SHP77 treated with DMSO at 0.1 percent for 48 hours (cell line): ENCODE measurements at regions not wholly inside any gene's neighbourhood (a gene's known extent, or its start where the extent isn't known, plus 50 kb on each side); places are given as distances from the start of the nearest gene placed in this dataset.
"Not testable (repeated sequence)": the region's sequence is repeated elsewhere in the genome, so short reads cannot be mapped to it uniquely, and the experiment has no call there.

Experiments
- DNase-seq: peaks from one replicate; lab custom pipeline; 2025; lab: John Stamatoyannopoulos, UW

GRCh38 chr1:219350172-219350931, 176.7 kb downstream of the LYPLAL1 start:
- DNase-seq: no peak

DNA sequence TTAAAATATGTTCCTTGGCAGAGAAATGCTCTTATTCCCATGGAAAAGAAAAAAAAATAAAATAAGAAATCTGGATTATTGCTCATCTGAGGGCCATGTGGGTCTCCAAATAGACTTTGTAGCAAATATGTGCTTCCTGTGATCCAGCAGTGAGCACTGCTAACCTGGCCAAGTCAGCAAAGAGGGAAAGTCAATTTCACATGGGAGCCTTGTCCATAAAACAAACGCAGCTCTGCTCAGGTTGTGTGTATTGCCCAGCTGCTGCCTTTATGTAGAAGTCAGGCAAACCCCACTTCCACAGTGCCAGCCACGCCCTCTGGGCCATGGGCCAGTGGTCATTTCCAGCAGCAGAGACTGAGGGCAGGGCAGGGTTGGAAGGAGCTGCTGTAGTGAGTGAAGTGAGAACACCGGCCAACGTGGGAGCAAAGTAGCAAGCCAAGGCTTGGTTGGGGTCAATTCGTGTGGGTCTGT, 174.3 kb downstream of the LYPLAL1 start:
- DNase-seq: peak; percentile 42

GRCh38 chr1:219347376-219347775, 173.7 kb downstream of the LYPLAL1 start:
- no peak for DNase-seq

GRCh38 chr1:219345953-219346352, 172.3 kb downstream of the LYPLAL1 start:
- DNase-seq: no peak

DNA sequence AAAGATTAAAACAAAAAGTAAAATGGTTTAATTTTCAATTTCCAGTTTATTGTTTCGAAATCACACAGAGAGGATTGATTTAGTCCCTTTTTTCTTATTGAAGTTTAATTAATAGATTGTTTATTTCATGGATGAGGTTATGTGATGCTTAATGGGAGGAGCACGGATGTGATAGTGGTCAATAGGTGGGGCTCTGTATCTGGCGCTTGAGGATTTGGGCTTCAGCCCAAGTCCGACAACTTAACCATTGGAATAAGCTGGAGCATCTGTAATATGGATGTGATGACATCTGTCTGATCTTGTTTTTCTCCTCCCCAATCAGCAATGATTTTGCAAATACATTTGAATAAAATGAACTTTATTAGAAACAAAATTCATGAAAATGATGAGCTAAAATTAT, 169.2 kb downstream of the LYPLAL1 start:
- no peak for DNase-seq

- DNase-seq: no peak
Observed at GRCh38 chr1:219340796-219341195, 167.1 kb downstream of the LYPLAL1 start.

- DNase-seq: no peak
Observed at GRCh38 chr1:219339466-219339865, 165.8 kb downstream of the LYPLAL1 start.

- no peak for DNase-seq
Observed at GRCh38 chr1:219337588-219337987, 163.9 kb downstream of the LYPLAL1 start.

- DNase-seq: no peak
Observed at GRCh38 chr1:219333626-219334025, 159.9 kb downstream of the LYPLAL1 start.

DNA sequence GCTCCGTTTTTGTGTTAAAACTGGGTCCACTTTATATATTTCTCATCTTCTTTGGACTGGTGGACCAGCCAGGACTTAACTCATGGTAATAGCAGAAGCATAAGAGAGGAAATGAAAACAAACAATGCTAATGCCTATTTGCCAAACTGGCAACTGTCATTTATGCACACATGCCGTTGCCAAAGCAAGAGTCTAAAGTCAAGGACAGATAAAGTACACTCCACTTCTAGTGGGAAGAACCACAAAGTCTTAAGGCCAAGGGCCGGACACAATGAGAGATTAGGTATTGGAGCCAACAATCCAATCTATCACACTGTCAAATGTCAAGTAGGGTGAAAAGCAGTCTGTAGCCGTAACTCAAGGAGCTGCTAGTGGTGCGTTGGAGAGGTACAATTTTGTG, 157.7 kb downstream of the LYPLAL1 start:
- no peak for DNase-seq

GRCh38 chr1:219330669-219331068, 157.0 kb downstream of the LYPLAL1 start:
- peak; percentile 80 for DNase-seq

DNA sequence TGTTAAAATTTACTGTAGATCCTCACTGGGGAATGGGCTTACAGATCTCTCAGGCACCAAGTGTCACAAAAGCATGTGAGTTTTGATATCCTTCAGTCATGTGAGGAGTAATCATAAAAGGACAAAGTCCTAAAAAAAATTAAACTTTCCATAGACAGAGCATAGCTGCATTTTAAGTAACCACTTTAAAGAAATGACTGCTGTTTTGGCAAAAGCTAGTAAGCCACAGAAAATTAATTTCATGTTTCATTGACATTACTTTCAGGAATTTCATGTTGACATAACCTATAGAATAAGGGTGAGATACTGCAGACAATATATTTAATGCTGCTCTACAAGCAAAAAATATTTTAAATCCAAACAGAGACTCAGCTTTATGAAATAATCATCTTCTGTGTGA, 156.3 kb downstream of the LYPLAL1 start:
- no peak for DNase-seq

DNA sequence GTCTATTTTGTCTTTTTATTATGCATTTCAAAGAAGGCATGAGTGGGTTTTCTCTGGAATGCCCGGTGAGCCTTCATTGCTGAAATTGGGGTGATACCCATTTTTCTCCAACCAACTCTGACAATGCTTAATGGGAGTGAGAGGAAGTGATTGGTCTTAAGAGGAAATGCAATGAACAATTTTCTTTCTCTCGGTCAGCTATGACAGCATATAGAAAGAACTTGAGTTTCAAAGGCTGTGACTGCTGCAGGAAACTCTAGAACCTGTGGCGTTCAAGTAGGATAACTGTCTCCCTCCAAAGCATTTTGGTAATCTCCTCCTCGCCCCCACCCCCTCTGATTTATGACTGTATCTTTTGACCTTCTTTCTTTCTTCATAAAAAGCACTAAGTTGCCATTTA, 155.9 kb downstream of the LYPLAL1 start:
- no peak for DNase-seq

GRCh38 chr1:219326843-219327242, 153.2 kb downstream of the LYPLAL1 start:
- DNase-seq: no peak

- DNase-seq: no peak
Observed at GRCh38 chr1:219325368-219325742, 151.7 kb downstream of the LYPLAL1 start.

DNA sequence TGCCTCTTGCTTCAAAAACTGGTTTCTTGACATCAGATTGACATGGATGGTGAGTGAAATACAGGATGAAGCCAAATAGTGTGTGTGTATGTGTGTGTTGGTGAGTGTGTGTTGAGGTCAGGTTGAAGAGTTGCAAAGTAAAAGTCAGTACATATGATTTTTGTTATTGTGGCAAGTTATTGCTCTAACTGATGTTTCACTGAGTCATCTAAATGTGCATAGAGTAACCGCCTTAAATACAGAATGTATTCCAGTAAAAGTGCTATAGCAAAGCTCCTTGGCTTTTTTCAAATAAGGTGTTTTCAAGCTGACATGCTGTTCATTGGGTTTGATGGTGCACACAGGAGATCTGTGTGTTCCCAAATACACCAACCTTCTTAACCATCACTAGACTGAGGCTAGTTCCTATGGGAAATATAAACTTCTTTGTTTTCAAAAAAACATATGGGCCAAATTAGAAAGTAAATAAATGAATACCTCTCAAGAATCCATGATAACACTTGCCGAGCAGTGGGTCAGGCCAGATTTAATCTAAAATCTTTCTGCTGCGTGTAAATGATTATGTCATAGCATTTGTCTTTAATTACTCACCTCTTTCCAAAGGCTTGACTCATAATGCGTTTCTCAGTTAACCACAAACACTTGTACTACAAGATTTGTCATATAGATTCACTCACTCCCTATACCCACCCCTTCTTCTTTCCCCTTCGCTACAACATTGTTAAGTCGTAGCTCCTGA, 151.1 kb downstream of the LYPLAL1 start:
- no peak for DNase-seq

- DNase-seq: no peak
Observed at GRCh38 chr1:219324171-219324570, 150.5 kb downstream of the LYPLAL1 start.

DNA sequence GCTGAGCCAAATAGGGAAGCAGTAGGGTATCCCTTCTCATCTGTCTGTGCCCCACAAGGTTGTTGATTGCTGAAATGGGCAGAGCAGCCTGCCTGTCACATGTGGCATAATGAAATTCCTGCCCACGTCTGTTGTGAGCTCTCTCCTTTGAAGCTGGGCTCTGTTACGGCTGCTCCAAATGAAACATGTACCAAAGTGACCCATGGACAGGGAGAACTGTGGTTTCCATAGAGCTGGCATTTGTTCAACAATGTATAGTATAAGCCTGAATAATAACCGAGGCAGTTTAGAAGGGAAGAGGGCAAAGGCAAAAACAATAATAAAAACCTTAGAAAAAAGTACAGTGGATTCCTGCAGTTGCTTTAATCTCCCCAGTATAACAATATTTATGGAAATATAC, 149.7 kb downstream of the LYPLAL1 start:
- no peak for DNase-seq

DNA sequence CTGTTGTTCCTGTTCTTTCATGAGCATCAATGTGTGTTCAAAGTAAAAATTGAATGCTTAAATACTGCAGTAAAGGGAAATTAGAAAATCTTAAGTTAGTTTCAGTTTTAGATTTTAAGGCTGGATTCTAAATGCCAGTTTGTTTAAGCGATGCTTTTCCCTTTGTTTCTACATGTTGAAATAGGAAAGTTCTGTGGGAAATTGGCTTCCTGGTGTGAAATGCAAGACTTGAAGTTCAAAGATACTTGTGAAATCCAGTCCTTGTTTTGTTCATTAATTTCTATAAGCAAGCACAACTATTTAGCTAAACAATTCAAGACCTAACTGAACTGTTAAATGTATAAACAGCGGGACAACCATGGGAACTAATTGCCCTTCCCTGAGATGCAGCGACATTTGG, 149.1 kb downstream of the LYPLAL1 start:
- DNase-seq: no peak

DNA sequence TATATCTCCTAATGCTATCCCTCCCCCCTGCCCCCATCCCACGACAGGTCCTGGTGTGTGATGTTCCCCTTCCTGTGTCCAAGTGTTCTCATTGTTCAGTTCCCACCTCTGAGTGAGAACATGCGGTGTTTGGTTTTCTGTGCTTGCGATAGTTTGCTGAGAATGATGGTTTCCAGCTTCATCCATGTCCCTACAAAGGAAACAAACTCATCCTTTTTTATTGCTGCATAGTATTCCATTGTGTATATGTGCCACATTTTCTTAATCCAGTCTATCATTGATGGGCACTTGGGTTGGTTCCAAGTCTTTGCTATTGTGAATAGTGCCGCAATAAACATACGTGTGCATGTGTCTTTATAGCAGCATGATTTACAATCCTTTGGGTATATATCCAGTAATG, 146.9 kb downstream of the LYPLAL1 start:
- DNase-seq: not testable (repeated sequence)

DNA sequence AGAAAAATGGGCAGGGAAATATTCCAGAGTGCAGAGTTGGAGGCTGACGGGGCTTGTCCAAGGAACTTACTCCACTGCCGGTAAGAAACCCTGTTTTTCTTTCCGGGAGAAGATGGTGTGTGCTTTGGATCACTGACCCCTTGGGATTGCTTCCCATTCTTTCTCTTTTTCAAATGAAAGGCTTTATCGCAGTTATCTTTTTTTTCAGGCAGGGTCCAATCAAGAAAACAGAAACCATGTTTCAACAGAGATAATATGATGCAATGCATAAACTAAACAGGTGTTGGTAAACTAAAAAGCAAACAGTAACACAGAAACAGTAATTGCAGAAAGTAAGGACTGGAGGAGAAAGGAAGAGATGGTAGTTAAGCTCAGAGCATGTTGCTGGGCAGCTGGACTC, 145.1 kb downstream of the LYPLAL1 start:
- DNase-seq: no peak

DNA sequence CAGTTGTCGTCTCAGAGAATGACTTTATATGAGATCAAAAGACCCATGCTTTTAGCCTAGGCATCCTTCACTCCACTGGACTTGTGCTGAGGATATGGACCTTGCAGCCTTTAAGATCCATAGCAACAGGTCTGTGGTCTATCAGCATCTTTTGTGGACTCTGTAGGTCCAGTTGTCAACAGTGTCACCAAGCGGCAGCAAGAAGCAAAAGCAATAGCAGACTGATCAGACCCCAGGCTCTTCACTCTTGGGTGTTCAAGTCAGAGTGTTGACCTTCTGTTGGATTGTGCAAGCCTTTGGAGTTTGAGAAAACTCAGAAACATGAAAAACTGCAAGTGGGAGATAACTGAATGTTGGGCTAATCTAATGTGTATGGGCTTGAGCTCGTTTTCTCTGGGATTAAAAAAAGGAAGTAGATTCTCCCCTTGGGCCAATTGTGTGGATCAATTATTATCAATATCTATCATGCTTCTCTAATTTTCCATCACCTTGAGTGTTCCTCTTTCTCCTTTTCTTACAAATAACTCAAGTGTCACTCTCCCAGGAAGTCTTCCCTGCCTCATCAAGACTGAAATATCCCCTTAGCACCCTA, 144.2 kb downstream of the LYPLAL1 start:
- no peak for DNase-seq

DNA sequence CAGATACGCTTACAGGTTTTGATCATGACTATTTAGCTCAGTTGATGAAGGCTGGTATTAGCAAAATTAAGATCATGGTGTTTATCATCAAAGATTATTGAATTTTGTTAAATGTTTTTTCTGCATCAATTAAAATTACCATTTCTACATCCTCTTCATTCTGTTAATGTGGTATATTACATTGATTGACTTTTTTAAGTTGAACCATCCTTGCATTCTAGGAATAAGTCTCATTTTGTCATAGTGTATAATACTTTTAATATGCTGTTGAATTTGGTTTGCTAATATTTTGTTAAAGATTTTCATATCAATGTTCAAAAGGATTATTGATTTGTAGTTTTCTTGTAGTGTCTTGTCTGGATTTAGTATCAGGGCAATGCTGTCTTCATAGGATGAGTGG, 142.4 kb downstream of the LYPLAL1 start:
- no peak for DNase-seq
